ENCODE measurements at regions not wholly inside any gene's neighbourhood (a gene's known extent, or its start where the extent isn't known, plus 50 kb on each side); places are given as distances from the start of the nearest gene placed in this dataset.
A peak's percentile ranks its signal among the peaks of the same experiment; 100 is the strongest.
"Not testable (repeated sequence)": the region's sequence is repeated elsewhere in the genome, so short reads cannot be mapped to it uniquely, and the experiment has no call there.

- H3K9me3 Mint-ChIP-seq (ENCODE audit: low read depth); H3K27me3 Mint-ChIP-seq; H3K4me3 Mint-ChIP-seq; H3K27ac Mint-ChIP-seq: not testable (repeated sequence)
- H3K4me1 Mint-ChIP-seq (ENCODE audit: low read depth) = peaks cover 38% of the 10 kb centered on the region
- H3K36me3 Mint-ChIP-seq = peaks cover 11% of the 10 kb centered on the region
These were observed 77.5 kb downstream of the ELAPOR2 start for GRCh38 chr7:86981937-86982336.

DNA sequence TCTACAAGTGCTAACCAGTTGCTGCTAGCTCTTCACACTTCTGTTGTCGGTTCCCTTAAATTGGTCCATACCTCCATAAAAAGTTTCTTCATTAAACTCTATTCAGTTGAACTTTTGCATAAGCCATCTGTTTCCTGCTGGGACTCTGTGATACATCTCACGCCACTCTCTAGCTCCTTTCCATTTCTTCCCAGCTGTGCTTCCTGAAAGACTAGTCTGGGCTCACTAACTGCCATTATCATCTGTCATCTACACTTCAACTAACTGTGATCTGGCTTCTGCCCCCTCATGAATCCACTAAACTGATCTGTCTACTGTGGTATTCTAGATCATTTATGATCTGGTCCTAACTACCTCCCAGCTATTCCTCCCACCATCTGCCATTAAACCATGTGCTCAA is 78.3 kb downstream of the ELAPOR2 start:
- no peaks in the 10 kb centered on the region for H3K27me3 Mint-ChIP-seq
- H3K4me1 Mint-ChIP-seq (ENCODE audit: low read depth) = peaks cover 46% of the 10 kb centered on the region
- no peak overlapping the region for H3K27ac Mint-ChIP-seq
- H3K36me3 Mint-ChIP-seq = peaks cover 11% of the 10 kb centered on the region
- H3K4me3 Mint-ChIP-seq = no peak overlapping the region
- H3K9me3 Mint-ChIP-seq (ENCODE audit: low read depth) = no peaks in the 10 kb centered on the region

DNA sequence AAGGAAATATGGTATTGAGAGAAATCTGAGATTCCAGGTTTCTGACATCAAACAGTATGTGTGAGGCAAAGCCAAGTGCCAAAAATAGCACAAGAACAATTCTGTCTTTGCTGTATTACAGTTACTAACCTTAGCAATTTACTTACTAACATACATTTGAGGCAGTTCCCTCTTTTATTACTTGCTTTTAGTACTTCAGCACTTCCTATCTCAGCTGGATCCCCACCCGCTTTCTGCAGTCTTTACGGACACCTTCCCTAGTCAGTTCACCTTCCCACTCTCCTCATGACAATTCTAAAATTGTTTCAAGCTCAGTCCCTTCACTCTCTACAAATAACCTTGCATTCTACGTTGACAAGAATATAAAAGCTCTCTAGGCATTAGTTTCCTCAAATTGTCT is 79.2 kb downstream of the ELAPOR2 start:
- peaks cover 11% of the 10 kb centered on the region for H3K36me3 Mint-ChIP-seq
- H3K27ac Mint-ChIP-seq = peak overlapping the region; percentile 5
- H3K4me1 Mint-ChIP-seq (ENCODE audit: low read depth) = peaks cover 47% of the 10 kb centered on the region
- no peak overlapping the region for H3K4me3 Mint-ChIP-seq
- no peaks in the 10 kb centered on the region for H3K27me3 Mint-ChIP-seq
- H3K9me3 Mint-ChIP-seq (ENCODE audit: low read depth) = no peaks in the 10 kb centered on the region

GRCh38 chr7:86978808-86979506 is 80.5 kb downstream of the ELAPOR2 start:
- Mint-ChIP-seq H3K27me3 (no peaks in the 10 kb centered on the region), H3K27ac (peak overlapping the region; percentile 68), H3K36me3 (peaks cover 5% of the 10 kb centered on the region), H3K4me3 (peak overlapping the region; percentile 49), H3K4me1 (ENCODE audit: low read depth) (peaks cover 47% of the 10 kb centered on the region), H3K9me3 (ENCODE audit: low read depth) (no peaks in the 10 kb centered on the region)

DNA sequence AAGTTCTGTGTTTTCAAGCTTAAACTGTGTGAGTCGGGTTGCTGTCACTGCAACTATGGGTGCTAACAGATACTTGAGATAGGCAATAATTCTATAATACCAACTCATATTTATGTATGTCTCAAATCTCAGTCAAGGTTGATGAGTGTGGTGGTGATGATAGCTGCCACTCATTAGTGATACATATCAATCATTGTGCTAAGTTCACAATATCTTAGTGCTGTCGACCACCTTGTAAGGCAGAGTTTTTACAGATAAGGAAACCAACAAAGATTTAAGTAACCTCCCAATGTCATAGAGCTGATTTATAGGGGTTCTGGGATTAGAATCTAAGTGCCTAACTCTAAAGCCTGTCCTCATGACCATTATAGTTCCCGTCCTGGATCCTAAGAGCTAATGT is 82.5 kb downstream of the ELAPOR2 start:
- peak overlapping the region; percentile 22 for H3K27ac Mint-ChIP-seq
- no peaks in the 10 kb centered on the region for H3K9me3 Mint-ChIP-seq (ENCODE audit: low read depth)
- no peaks in the 10 kb centered on the region for H3K36me3 Mint-ChIP-seq
- peaks cover 48% of the 10 kb centered on the region for H3K4me1 Mint-ChIP-seq (ENCODE audit: low read depth)
- no peak overlapping the region for H3K4me3 Mint-ChIP-seq
- H3K27me3 Mint-ChIP-seq = no peaks in the 10 kb centered on the region

DNA sequence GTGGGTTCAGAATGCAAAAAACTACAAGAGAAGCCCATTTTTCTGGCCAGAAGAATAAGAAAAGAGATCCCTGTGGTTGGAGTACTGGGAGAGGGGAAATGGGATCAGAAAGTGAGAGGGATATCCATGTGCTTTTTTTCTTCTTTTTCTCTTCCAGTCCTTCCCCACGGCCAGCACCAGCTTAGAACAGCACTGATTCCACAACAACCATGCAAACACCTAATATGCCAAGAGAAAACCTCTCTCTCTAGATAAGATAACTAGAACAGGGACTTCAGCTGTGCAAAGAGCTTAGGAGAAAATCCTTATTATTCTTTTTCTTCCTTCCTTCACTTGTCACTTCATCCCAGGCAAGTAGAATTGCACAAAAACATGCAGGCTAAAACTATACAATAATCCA is 83.5 kb downstream of the ELAPOR2 start:
- peak overlapping the region; percentile 3 for H3K27ac Mint-ChIP-seq
- H3K27me3 Mint-ChIP-seq = no peaks in the 10 kb centered on the region
- H3K9me3 Mint-ChIP-seq (ENCODE audit: low read depth) = no peaks in the 10 kb centered on the region
- peaks cover 52% of the 10 kb centered on the region for H3K4me1 Mint-ChIP-seq (ENCODE audit: low read depth)
- no peaks in the 10 kb centered on the region for H3K36me3 Mint-ChIP-seq
- no peak overlapping the region for H3K4me3 Mint-ChIP-seq

DNA sequence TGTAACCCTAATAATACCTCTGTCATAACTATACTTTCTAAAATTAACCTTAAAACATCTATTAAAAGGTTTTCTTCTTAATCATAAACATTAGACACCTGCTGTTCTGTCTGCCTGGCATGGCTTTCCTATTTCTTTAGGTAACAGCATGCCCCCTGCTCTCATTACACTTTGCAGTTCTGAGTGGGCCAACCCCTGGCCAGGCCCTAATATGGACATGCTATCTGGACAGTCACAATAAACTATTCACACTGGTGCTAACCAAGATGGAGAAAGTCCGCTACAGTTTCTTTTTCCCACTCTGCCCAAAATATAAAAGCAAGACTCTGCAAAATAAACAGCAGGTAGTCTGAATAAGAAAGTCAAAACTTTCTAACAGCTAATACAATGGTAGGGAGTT is 84.0 kb downstream of the ELAPOR2 start:
- Mint-ChIP-seq H3K9me3 (ENCODE audit: low read depth) (no peaks in the 10 kb centered on the region), H3K27me3 (no peaks in the 10 kb centered on the region), H3K4me3 (no peak overlapping the region), H3K36me3 (no peaks in the 10 kb centered on the region), H3K4me1 (ENCODE audit: low read depth) (peaks cover 52% of the 10 kb centered on the region), H3K27ac (no peak overlapping the region)

GRCh38 chr7:86972072-86972471 is 87.4 kb downstream of the ELAPOR2 start:
- Mint-ChIP-seq H3K9me3 (ENCODE audit: low read depth) (no peaks in the 10 kb centered on the region), H3K27ac (no peak overlapping the region), H3K4me3 (no peak overlapping the region), H3K27me3 (no peaks in the 10 kb centered on the region), H3K4me1 (ENCODE audit: low read depth) (peaks cover 23% of the 10 kb centered on the region), H3K36me3 (no peaks in the 10 kb centered on the region)

DNA sequence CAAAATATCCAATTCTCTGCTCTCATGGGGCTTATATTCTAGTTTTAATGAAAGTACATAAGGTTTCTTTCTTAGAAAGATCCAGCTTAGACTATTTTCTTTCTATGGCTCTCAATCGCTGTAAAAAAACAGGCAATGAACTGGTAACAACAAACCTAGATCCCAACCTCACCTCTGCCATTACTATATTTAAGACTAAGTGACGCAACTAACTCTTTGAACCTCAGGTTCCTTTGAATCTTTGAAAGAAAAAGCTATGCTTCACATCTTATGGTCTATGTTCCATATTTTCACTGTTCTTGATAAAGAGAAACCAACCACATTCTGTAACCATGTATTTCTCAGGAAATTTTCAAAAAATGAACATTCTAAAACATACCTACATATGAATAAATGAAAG is 88.5 kb downstream of the ELAPOR2 start:
- no peaks in the 10 kb centered on the region for H3K27me3 Mint-ChIP-seq
- H3K4me3 Mint-ChIP-seq = no peak overlapping the region
- H3K27ac Mint-ChIP-seq = no peak overlapping the region
- peaks cover 12% of the 10 kb centered on the region for H3K4me1 Mint-ChIP-seq (ENCODE audit: low read depth)
- H3K36me3 Mint-ChIP-seq = no peaks in the 10 kb centered on the region
- no peaks in the 10 kb centered on the region for H3K9me3 Mint-ChIP-seq (ENCODE audit: low read depth)

DNA sequence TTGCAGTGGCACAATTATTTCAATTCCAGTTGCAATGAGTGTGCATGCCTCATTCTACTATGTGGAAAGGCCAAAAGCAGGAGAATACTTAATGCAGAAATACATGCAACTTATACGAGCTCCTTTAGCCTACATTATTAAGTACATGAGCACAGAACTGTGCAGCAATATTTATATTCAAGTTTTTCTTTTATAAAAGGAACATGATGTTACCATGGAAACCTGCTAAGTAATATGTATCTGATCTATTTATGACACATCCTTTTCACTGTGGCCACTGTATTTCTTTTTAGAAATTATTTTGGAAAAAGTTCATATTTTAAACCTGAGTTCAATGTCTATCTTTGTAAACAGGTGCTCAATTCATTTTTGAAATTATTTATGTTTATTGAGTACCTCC is 88.9 kb downstream of the ELAPOR2 start:
- no peaks in the 10 kb centered on the region for H3K9me3 Mint-ChIP-seq (ENCODE audit: low read depth)
- no peaks in the 10 kb centered on the region for H3K36me3 Mint-ChIP-seq
- H3K4me3 Mint-ChIP-seq = no peak overlapping the region
- H3K27me3 Mint-ChIP-seq = no peaks in the 10 kb centered on the region
- H3K27ac Mint-ChIP-seq = no peak overlapping the region
- peaks cover 12% of the 10 kb centered on the region for H3K4me1 Mint-ChIP-seq (ENCODE audit: low read depth)

GRCh38 chr7:86969865-86970264 is 89.6 kb downstream of the ELAPOR2 start:
- H3K36me3 Mint-ChIP-seq = no peaks in the 10 kb centered on the region
- H3K27ac Mint-ChIP-seq = no peak overlapping the region
- H3K4me3 Mint-ChIP-seq = no peak overlapping the region
- H3K9me3 Mint-ChIP-seq (ENCODE audit: low read depth) = no peaks in the 10 kb centered on the region
- H3K4me1 Mint-ChIP-seq (ENCODE audit: low read depth) = peaks cover 12% of the 10 kb centered on the region
- H3K27me3 Mint-ChIP-seq = no peaks in the 10 kb centered on the region

- Mint-ChIP-seq H3K4me1 (ENCODE audit: low read depth) (peaks cover 12% of the 10 kb centered on the region), H3K36me3 (no peaks in the 10 kb centered on the region), H3K4me3 (no peak overlapping the region), H3K27me3 (no peaks in the 10 kb centered on the region), H3K9me3 (ENCODE audit: low read depth) (no peaks in the 10 kb centered on the region), H3K27ac (no peak overlapping the region)
These were observed 90.8 kb downstream of the ELAPOR2 start for GRCh38 chr7:86968618-86969017.

DNA sequence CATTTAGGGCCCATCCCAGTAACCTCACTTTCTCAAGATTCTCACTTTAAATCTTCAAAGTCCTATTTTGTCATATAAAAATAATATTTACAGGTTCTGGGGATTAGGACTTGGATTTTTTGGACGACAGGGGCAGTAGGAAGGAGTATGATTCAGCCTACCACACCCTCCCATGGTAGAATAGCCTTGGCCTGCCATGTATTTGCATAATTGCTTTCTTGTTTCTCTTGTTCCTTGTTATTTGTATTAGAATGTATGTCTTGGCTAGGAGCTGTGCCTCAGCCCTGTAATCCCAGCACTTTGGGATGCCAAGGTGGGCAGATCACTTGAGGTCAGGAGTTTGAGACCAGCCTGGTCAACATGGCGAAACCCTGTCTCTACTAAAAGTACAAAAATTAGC is 92.5 kb downstream of the ELAPOR2 start:
- Mint-ChIP-seq H3K27ac (no peak overlapping the region), H3K4me3 (no peak overlapping the region), H3K36me3 (no peaks in the 10 kb centered on the region), H3K9me3 (ENCODE audit: low read depth) (no peaks in the 10 kb centered on the region), H3K4me1 (ENCODE audit: low read depth) (peaks cover 10% of the 10 kb centered on the region), H3K27me3 (no peaks in the 10 kb centered on the region)

DNA sequence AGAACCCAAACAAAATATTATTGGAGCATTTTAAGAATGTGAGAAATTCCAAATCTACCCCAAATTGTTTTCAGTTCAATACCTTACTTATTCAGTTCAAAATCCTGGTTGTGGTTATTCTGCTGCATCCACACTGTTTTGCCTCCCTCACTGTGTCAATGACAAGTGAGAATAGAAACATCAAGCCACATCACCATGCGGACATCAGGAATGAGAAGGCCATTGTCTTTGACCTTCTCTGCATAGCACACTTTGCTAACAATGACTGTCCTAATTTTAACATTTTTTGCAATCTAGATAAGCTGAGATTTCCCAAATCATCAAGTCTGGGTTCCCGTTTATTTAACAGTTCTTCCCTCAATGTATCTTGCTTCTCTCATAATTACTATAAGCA is 93.7 kb downstream of the ELAPOR2 start:
- no peak overlapping the region for H3K4me3 Mint-ChIP-seq
- peaks cover 2% of the 10 kb centered on the region for H3K4me1 Mint-ChIP-seq (ENCODE audit: low read depth)
- H3K27me3 Mint-ChIP-seq = no peaks in the 10 kb centered on the region
- no peaks in the 10 kb centered on the region for H3K9me3 Mint-ChIP-seq (ENCODE audit: low read depth)
- no peak overlapping the region for H3K27ac Mint-ChIP-seq
- H3K36me3 Mint-ChIP-seq = no peaks in the 10 kb centered on the region

- H3K9me3 Mint-ChIP-seq (ENCODE audit: low read depth) = no peaks in the 10 kb centered on the region
- no peaks in the 10 kb centered on the region for H3K27me3 Mint-ChIP-seq
- H3K27ac Mint-ChIP-seq = no peak overlapping the region
- H3K4me1 Mint-ChIP-seq (ENCODE audit: low read depth) = no peaks in the 10 kb centered on the region
- no peak overlapping the region for H3K4me3 Mint-ChIP-seq
- no peaks in the 10 kb centered on the region for H3K36me3 Mint-ChIP-seq
These were observed 94.3 kb downstream of the ELAPOR2 start for GRCh38 chr7:86964973-86965726.

Measured in activated naive CD8-positive, alpha-beta T cell (primary cell).